ENCODE measurements at regions not wholly inside any gene's neighbourhood (a gene's known extent, or its start where the extent isn't known, plus 50 kb on each side); places are given as distances from the start of the nearest gene placed in this dataset.
A peak's percentile ranks its signal among the peaks of the same experiment; 100 is the strongest.

GRCh38 chr4:30838331-30838730 is 118.2 kb downstream of the PCDH7 start:
- no peak for TF ChIP-seq CTCF (IDR thresholded peaks at IDR 0.05; ENCODE audit: unreplicated experiment in 3 of 3)
- Mint-ChIP-seq H3K36me3 (ENCODE audit: low read depth) (no peaks in the 10 kb centered on the region), H3K27me3 (ENCODE audit: low read depth) (no peaks in the 10 kb centered on the region), H3K27ac (peak overlapping the region in 1 of 3 experiments; percentile 54), H3K4me3 (no peak overlapping the region), H3K9me3 (no peaks in the 10 kb centered on the region), H3K4me1 (peaks cover 51% of the 10 kb centered on the region)

- H3K27ac Mint-ChIP-seq: no peak overlapping the region
- H3K9me3 Mint-ChIP-seq: no peaks in the 10 kb centered on the region
- peaks cover 53% of the 10 kb centered on the region for H3K4me1 Mint-ChIP-seq
- no peak overlapping the region for H3K4me3 Mint-ChIP-seq
- H3K27me3 Mint-ChIP-seq (ENCODE audit: low read depth): no peaks in the 10 kb centered on the region
- no peak for TF ChIP-seq CTCF (IDR thresholded peaks at IDR 0.05; ENCODE audit: unreplicated experiment in 3 of 3)
- H3K36me3 Mint-ChIP-seq (ENCODE audit: low read depth): no peaks in the 10 kb centered on the region
These were observed 119.7 kb downstream of the PCDH7 start for GRCh38 chr4:30839583-30840520.

GRCh38 chr4:30840571-30840970 is 120.4 kb downstream of the PCDH7 start:
- TF ChIP-seq CTCF (IDR thresholded peaks at IDR 0.05; ENCODE audit: unreplicated experiment in 3 of 3): no peak
- no peak overlapping the region for H3K27ac Mint-ChIP-seq
- H3K27me3 Mint-ChIP-seq (ENCODE audit: low read depth): no peaks in the 10 kb centered on the region
- H3K9me3 Mint-ChIP-seq: no peaks in the 10 kb centered on the region
- peaks cover 55% of the 10 kb centered on the region for H3K4me1 Mint-ChIP-seq
- no peaks in the 10 kb centered on the region for H3K36me3 Mint-ChIP-seq (ENCODE audit: low read depth)
- no peak overlapping the region for H3K4me3 Mint-ChIP-seq

- H3K4me1 Mint-ChIP-seq: peaks cover 41% of the 10 kb centered on the region
- no peaks in the 10 kb centered on the region for H3K36me3 Mint-ChIP-seq (ENCODE audit: low read depth)
- no peaks in the 10 kb centered on the region for H3K27me3 Mint-ChIP-seq (ENCODE audit: low read depth)
- H3K4me3 Mint-ChIP-seq: no peak overlapping the region
- no peak for TF ChIP-seq CTCF (IDR thresholded peaks at IDR 0.05; ENCODE audit: unreplicated experiment in 3 of 3)
- no peak overlapping the region for H3K27ac Mint-ChIP-seq
- H3K9me3 Mint-ChIP-seq: no peaks in the 10 kb centered on the region
These were observed 122.0 kb downstream of the PCDH7 start for GRCh38 chr4:30842142-30842541.

- Mint-ChIP-seq H3K4me1 (peaks cover 36% of the 10 kb centered on the region), H3K9me3 (no peaks in the 10 kb centered on the region), H3K27me3 (ENCODE audit: low read depth) (no peaks in the 10 kb centered on the region), H3K27ac (no peak overlapping the region), H3K4me3 (no peak overlapping the region), H3K36me3 (ENCODE audit: low read depth) (no peaks in the 10 kb centered on the region)
- no peak for TF ChIP-seq CTCF (IDR thresholded peaks at IDR 0.05; ENCODE audit: unreplicated experiment in 3 of 3)
These were observed 122.5 kb downstream of the PCDH7 start for GRCh38 chr4:30842689-30843088.

Data from nephron (organoid).